MM.1S (cell line): ENCODE measurements at regions not wholly inside any gene's neighbourhood (a gene's known extent, or its start where the extent isn't known, plus 50 kb on each side); places are given as distances from the start of the nearest gene placed in this dataset.

Experiments used
- EZH2 ChIP-seq: fragments of 300-600 bp; sonication (generic); optimal IDR thresholded peaks from 2 replicates; pipeline ENCODE3; 2017; ENCODE audit warnings: low read depth, mild to moderate bottlenecking, antibody characterized with exemption, low read length, mixed read lengths
- EZH2phosphoT487 ChIP-seq: fragments of 300-600 bp; sonication (generic); IDR thresholded peaks from 2 replicates; pipeline ENCODE4 v1.6.1; 2018; ENCODE audit warnings: antibody characterized with exemption, low read length
- TF ChIP-seq, protein P1 (sequence below): fragments of 300-600 bp; sonication (generic); IDR thresholded peaks from 2 replicates; pipeline ENCODE4 v1.5.1; 2016; ENCODE audit warnings: antibody characterized with exemption, low read length, mixed read lengths

DNA sequence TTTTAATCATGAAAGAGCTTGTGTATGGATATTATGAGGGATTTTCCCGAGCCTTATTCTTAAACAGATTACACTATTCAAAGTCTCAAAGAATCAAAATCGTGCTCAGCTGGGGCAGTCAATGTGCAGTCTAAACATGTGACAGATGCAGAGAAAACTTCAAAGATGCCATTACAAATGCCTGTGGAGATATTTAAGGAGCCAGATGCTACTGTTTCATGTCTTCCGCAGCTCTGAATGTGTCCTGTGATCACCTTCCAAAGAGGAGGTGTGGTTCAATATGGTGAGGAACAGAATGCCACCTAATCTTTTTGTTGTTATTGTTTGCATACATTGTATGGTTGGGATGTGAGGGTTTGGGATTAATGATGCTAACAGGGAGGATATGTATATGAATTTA, 593.3 kb upstream of the ARRDC3 start:
- TF ChIP-seq, protein P1, sequence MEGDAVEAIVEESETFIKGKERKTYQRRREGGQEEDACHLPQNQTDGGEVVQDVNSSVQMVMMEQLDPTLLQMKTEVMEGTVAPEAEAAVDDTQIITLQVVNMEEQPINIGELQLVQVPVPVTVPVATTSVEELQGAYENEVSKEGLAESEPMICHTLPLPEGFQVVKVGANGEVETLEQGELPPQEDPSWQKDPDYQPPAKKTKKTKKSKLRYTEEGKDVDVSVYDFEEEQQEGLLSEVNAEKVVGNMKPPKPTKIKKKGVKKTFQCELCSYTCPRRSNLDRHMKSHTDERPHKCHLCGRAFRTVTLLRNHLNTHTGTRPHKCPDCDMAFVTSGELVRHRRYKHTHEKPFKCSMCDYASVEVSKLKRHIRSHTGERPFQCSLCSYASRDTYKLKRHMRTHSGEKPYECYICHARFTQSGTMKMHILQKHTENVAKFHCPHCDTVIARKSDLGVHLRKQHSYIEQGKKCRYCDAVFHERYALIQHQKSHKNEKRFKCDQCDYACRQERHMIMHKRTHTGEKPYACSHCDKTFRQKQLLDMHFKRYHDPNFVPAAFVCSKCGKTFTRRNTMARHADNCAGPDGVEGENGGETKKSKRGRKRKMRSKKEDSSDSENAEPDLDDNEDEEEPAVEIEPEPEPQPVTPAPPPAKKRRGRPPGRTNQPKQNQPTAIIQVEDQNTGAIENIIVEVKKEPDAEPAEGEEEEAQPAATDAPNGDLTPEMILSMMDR: no peak
- TF ChIP-seq EZH2: no peak
- TF ChIP-seq EZH2phosphoT487: no peak
